Heart right ventricle (tissue), 16 donors: ENCODE measurements at regions not wholly inside any gene's neighbourhood (a gene's known extent, or its start where the extent isn't known, plus 50 kb on each side); places are given as distances from the start of the nearest gene placed in this dataset.

Experiments used
- ATAC-seq, 8 donors: fragments of 200-7000 bp; cut with Tn5 transposase; one replicate each; pipeline ENCODE4 v1.9.1; 2020; ENCODE audit warnings: mild to moderate bottlenecking in 8 of 8, moderate library complexity in 8 of 8, moderate number of reproducible peaks in 1 of 8
- DNase-seq, 2 donors: peaks; one replicate each; pipeline ENCODE4 v3.0.0-alpha.2; 2020
- H3K27ac ChIP-seq, 10 donors: fragments of 200-600 bp; sonication (generic) in 2 of 10; one replicate each; pipeline versions ENCODE4 v1.5.0 to v1.8.0; 2020 to 2022; ENCODE audit warnings: mild to moderate bottlenecking in 3 of 10
- H3K27me3 ChIP-seq, 7 donors: fragments of 200-600 bp; one replicate each; pipeline ENCODE4 v1.8.0; 2021 to 2022; ENCODE audit warnings: mild to moderate bottlenecking in 2 of 7
- H3K36me3 ChIP-seq, 9 donors: fragments of 200-600 bp; sonication (generic) in 1 of 9; one replicate each; pipeline versions ENCODE4 v1.5.0 to v1.8.0; 2020 to 2022; ENCODE audit warnings: mild to moderate bottlenecking in 2 of 9
- H3K4me1 ChIP-seq, 9 donors: fragments of 200-600 bp; sonication (generic) in 1 of 9; one replicate each; pipeline versions ENCODE4 v1.5.0 to v1.8.0; 2020 to 2022; ENCODE audit warnings: mild to moderate bottlenecking in 4 of 9
- H3K4me3 ChIP-seq, 10 donors: fragments of 200-600 bp; sonication (generic) in 2 of 10; one replicate each; pipeline versions ENCODE4 v1.5.0 to v1.8.0; 2020 to 2022; ENCODE audit warnings: mild to moderate bottlenecking in 7 of 10, moderate library complexity in 2 of 10
- H3K9me3 ChIP-seq, 11 donors: fragments of 200-600 bp in 10 of 11; sonication (generic) in 2 of 11; one replicate each; pipeline versions ENCODE4 v1.5.0 to v1.8.0; 2013 to 2022; ENCODE audit warnings: mild to moderate bottlenecking in 2 of 11, control low read depth in 1 of 11, moderate library complexity in 1 of 11
- CTCF ChIP-seq, 9 donors: fragments of 200-600 bp; sonication (generic) in 2 of 9; IDR thresholded peaks; one replicate each; pipeline versions ENCODE4 v1.5.0 to v1.8.0; 2021 to 2022; ENCODE audit warnings: antibody characterized with exemption in 9 of 9, mild to moderate bottlenecking in 5 of 9, moderate library complexity in 1 of 9
- WGBS, 2 donors: extraction: QIAGEN DNeasy Blood & Tissue Kit; methylation state at CpG; one replicate each; pipeline ENCODE4 v1.1.7; 2013; ENCODE audit warnings: inconsistent platforms in 1 of 2; 5-methylcytosine and 5-hydroxymethylcytosine counted together
- intact Hi-C, 10 donors: fragments of 100-400 bp; cut with DNase I; formaldehyde crosslinking; loops; one replicate each; pipeline versions ENCODE4 v1.11.1 to v1.14.2; 2022
- donor health status: Arrhythmogenic right ventricular cardiomyopathy.
- donor health status: ischemic (EF 13 %, LVEDD 7.1; RV severe dilation, severe dysfunction).
- donor health status: healthy with polysubstance abuse.
- donor health status: DM: no; HTN: yes; CAD: no.
- donor health status: DM: no; HTN: no; CAD: no.
- donor health status: ischemic (EF 25% LVEDD 6.9; RV normal size, moderate dysfunction).
- donor health status: ischemic (EF 25% LVEDD 5.7; RV mildly dilated, moderate dysfunction).
- donor health status: healthy.
- donor health status: DM: yes; HTN: yes; CAD: no.
- donor health status: Ischemic cardiomyopathy.
- donor health status: ischemic (EF 35%, LVEDD 5.7; RV mildly dilated, moderate dysfunction).
- donor health status: nonischemic (EF 11% LVEDD 7.7; RV severe dilation, severe dysfunction).
- donor health status: DM: yes; HTN: yes; CAD: no.
- donor health status: PGD.
- donor health status: ischemic (EF 29% LVEDD 5.4; RV normal size, mild dysfunction).
- donor health status: nonischemic (EF 23%, LVEDD 6.1; RV moderate dilation, normal function).

DNA sequence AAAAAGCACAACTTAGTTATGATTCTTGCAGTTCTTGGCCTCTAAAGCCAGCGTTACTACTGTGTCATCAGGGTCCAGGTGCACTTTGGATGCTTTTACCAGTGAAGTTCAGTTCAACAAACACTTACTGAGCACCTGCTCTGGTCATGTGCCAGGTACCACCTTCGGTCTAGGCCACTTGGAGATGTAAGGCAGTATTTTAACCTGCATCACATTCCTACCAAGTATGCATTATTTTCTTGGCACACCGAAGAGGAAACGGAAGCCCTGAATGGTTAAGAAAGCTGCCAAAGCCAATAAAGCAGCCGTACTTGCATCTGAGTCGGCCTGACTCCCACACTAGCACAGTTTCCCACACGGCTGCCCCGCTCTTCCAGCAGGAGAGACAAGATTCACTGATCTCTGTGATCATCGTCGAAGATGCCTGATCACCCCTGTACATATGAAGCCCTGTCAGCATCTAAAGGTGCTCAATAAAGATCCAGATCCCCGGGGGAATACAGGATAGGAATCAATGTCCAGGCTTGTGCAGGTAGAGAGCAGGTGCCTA, 427.1 kb downstream of the EIPR1 start:
- Histone ChIP-seq H3K27me3 (peaks cover 0 to 9% (median 0%) of the 10 kb centered on the region in 7 donors), H3K36me3 (no peaks in the 10 kb centered on the region), H3K4me3 (no peak overlapping the region), H3K9me3 (peaks cover 0 to 22% (median under 1%) of the 10 kb centered on the region in 11 donors), H3K4me1 (no peaks in the 10 kb centered on the region), H3K27ac (no peak overlapping the region)
- intact Hi-C loops: no loop called here
- ATAC-seq: no peak
- 64 to 73% methylated on average over 11 of the region's 11 CpGs for WGBS, 2 donors
- no peak for DNase-seq
- no peak for TF ChIP-seq CTCF (IDR thresholded peaks at IDR 0.05)

- H3K27me3 ChIP-seq: peaks cover 0 to 9% (median 0%) of the 10 kb centered on the region in 7 donors
- ATAC-seq (no peak), DNase-seq (no peak)
- no peak overlapping the region for H3K4me3 ChIP-seq
- no peaks in the 10 kb centered on the region for H3K4me1 ChIP-seq
- H3K9me3 ChIP-seq: peaks cover 0 to 23% (median 7%) of the 10 kb centered on the region in 11 donors
- H3K36me3 ChIP-seq: no peaks in the 10 kb centered on the region
- TF ChIP-seq CTCF (IDR thresholded peaks at IDR 0.05): no peak
- intact Hi-C loops: no loop called here
- H3K27ac ChIP-seq: no peak overlapping the region
Measured at GRCh38 chr2:2947406-2947805, 430.2 kb downstream of the EIPR1 start.

DNA sequence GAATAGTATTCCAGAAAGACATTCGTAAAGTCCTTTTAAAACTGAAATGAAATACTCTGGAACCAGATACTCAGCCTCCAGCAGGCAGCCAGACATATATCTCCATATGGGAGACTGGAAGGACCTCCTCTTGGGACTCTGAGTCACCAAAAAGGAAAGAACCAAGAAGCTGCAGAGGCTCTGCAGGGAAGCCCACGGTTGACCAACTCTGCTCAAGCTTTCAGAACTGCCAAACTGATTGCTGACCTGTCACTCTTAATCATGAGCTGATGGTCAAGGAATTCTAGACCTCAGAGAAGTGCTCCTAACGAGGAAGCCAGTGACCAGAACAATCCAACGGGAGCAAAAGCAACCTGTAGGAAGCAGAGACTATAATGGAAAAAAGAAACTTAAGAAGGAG, 434.7 kb downstream of the EIPR1 start:
- TF ChIP-seq CTCF (IDR thresholded peaks at IDR 0.05): no peak
- ATAC-seq (no peak), DNase-seq (no peak)
- 52 to 61% methylated on average over 4 of the region's 4 CpGs for WGBS, 2 donors
- Histone ChIP-seq H3K9me3 (peaks cover 0 to 23% (median 7%) of the 10 kb centered on the region in 11 donors), H3K4me3 (no peak overlapping the region), H3K4me1 (no peaks in the 10 kb centered on the region), H3K27me3 (peaks cover 0 to 26% (median 11%) of the 10 kb centered on the region in 7 donors), H3K36me3 (no peaks in the 10 kb centered on the region), H3K27ac (no peak overlapping the region)
- intact Hi-C loops: no loop called here

DNA sequence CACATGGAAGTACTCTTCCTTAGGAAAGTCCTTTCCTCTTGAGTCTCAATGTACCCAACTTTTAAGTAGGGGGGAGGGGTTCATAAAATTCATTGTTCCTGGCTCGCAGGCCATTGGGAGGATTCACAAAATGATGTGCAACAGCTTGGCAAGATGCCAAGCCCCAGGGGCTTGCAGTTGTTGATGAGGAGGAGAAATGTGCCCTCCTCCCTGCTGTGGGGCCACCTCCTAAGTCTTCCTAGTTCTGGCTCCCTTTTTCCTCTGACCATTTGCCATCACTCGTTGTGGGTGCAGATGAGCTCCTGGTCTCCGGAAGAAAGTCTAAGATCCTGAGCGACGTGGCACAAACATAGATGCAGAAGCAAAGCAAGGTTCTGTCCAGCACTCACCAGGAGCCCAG, 435.4 kb downstream of the EIPR1 start:
- peaks cover 0 to 23% (median 7%) of the 10 kb centered on the region in 11 donors for H3K9me3 ChIP-seq
- H3K4me3 ChIP-seq: no peak overlapping the region
- DNase-seq: no peak
- H3K27me3 ChIP-seq: peaks cover 0 to 26% (median 11%) of the 10 kb centered on the region in 7 donors
- H3K27ac ChIP-seq: no peak overlapping the region
- no peaks in the 10 kb centered on the region for H3K36me3 ChIP-seq
- ATAC-seq: no peak
- intact Hi-C loops: no loop called here
- TF ChIP-seq CTCF (IDR thresholded peaks at IDR 0.05): no peak
- no peaks in the 10 kb centered on the region for H3K4me1 ChIP-seq
- WGBS, 2 donors: 64 to 72% methylated on average over 5 of the region's 5 CpGs
